Body of pancreas (tissue), 4 donors: ENCODE measurements at regions not wholly inside any gene's neighbourhood (a gene's known extent, or its start where the extent isn't known, plus 50 kb on each side); places are given as distances from the start of the nearest gene placed in this dataset.

Experiments used
- ATAC-seq: fragments of 150-250 bp; one replicate; pipeline ENCODE4 v1.9.1; 2016
- DNase-seq, 4 donors: peaks; one replicate each; pipeline ENCODE4 v3.0.0-alpha.2; 2019
- H3K27ac ChIP-seq, 4 donors: fragments of 200-600 bp; sonication (generic); 1 replicate in 3 of 4; 2 replicates in 1 of 4; pipeline versions ENCODE4 v1.5.1 to v1.6.1; 2016 to 2019; ENCODE audit warnings: mild to moderate bottlenecking in 1 of 4, mixed read lengths in 1 of 4, moderate library complexity in 1 of 4
- H3K27me3 ChIP-seq, 2 donors: fragments of 200-600 bp; sonication (generic); one replicate each; pipeline ENCODE4 v1.6.0; 2016; ENCODE audit warnings: mild to moderate bottlenecking in 1 of 2
- H3K36me3 ChIP-seq, 2 donors: fragments of 200-600 bp; sonication (generic); replicated peaks in 1 of 2; 2 replicates each; pipeline ENCODE4 v1.5.1; 2016; ENCODE audit warnings: low read depth in 2 of 2; ENCODE audit not compliant: insufficient read depth in 1 of 2
- H3K4me1 ChIP-seq: fragments of 200-600 bp; sonication (generic); one replicate; pipeline ENCODE4 v1.6.0; 2016
- H3K4me3 ChIP-seq, 2 donors: fragments of 200-600 bp; sonication (generic); 1 replicate in 1 of 2; 2 replicates in 1 of 2; pipeline ENCODE4 v1.5.1; 2016 to 2019
- H3K9me3 ChIP-seq, 3 donors: fragments of 200-600 bp; sonication (generic); 1 replicate in 2 of 3; 2 replicates in 1 of 3; pipeline ENCODE4 v1.5.1; 2016
- POLR2A ChIP-seq, 3 donors: fragments of 450-650 bp; IDR thresholded peaks; one replicate each; pipeline ENCODE4 v1.6.1; 2016; ENCODE audit warnings: antibody characterized with exemption in 3 of 3, mild to moderate bottlenecking in 2 of 3
- WGBS, 2 donors: methylation state at CpG; one replicate each; pipeline ENCODE4 v1.1.5; 2017; 5-methylcytosine and 5-hydroxymethylcytosine counted together
- intact Hi-C: fragments of 100-400 bp; cut with DNase I; formaldehyde crosslinking; loops from one replicate; pipeline ENCODE4 v1.15.1; 2023
- TF ChIP-seq, protein P1 (sequence below), 7 experiments: fragments of 450-650 bp in 4 of 7; fragments of 200-600 bp in 3 of 7; sonication (generic) in 3 of 7; IDR thresholded peaks; one replicate each; pipeline ENCODE4 v1.5.1; 2016 to 2019; ENCODE audit warnings: antibody characterized with exemption in 7 of 7

- ATAC-seq (peak; percentile 41), DNase-seq (no peak)
- TF ChIP-seq, protein P1, sequence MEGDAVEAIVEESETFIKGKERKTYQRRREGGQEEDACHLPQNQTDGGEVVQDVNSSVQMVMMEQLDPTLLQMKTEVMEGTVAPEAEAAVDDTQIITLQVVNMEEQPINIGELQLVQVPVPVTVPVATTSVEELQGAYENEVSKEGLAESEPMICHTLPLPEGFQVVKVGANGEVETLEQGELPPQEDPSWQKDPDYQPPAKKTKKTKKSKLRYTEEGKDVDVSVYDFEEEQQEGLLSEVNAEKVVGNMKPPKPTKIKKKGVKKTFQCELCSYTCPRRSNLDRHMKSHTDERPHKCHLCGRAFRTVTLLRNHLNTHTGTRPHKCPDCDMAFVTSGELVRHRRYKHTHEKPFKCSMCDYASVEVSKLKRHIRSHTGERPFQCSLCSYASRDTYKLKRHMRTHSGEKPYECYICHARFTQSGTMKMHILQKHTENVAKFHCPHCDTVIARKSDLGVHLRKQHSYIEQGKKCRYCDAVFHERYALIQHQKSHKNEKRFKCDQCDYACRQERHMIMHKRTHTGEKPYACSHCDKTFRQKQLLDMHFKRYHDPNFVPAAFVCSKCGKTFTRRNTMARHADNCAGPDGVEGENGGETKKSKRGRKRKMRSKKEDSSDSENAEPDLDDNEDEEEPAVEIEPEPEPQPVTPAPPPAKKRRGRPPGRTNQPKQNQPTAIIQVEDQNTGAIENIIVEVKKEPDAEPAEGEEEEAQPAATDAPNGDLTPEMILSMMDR (IDR thresholded peaks at IDR 0.05) = no peak
- no peak for TF ChIP-seq POLR2A (IDR thresholded peaks at IDR 0.05)
- H3K27ac ChIP-seq = peak overlapping the region in 2 of 4 donors; percentile 48 to 52
- no peak overlapping the region for H3K4me3 ChIP-seq
- intact Hi-C loops = no loop called here
- H3K4me1 ChIP-seq = peaks cover 35% of the 10 kb centered on the region
- 39 to 50% methylated on average over 1 of the region's 1 CpG for WGBS, 2 donors
- no peaks in the 10 kb centered on the region for H3K27me3 ChIP-seq
- no peaks in the 10 kb centered on the region for H3K9me3 ChIP-seq
- H3K36me3 ChIP-seq = no peaks in the 10 kb centered on the region
These were observed 50.8 kb upstream of the PRSS1 start for GRCh38 chr7:142698429-142698828.

DNA sequence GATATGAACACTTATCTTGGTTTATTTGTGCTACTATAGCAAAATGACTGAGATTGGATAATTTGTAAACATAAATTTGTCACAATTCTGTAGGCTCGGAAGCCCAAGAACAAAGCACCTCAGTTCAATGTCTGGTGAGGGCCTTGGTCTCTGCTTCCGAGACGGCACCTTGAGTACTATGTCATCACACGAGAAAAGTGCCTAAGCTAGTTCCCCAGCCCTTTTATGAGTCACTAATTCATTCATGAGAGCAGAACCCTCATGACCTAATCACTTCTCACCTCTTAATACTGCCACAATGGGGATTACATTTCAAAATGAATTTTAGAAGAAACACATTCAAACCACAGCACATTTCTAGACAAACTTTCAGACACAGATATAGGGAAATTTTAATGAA lies 52.0 kb upstream of the PRSS1 start:
- peak in 1 of 4 donors; percentile 26 for DNase-seq
- WGBS, 2 donors = 26 to 40% methylated on average over 4 of the region's 4 CpGs
- peak; percentile 77 for ATAC-seq
- Histone ChIP-seq H3K27ac (peak overlapping the region in 2 of 4 donors; percentile 22 to 48), H3K4me1 (peaks cover 45% of the 10 kb centered on the region), H3K27me3 (no peaks in the 10 kb centered on the region), H3K36me3 (no peaks in the 10 kb centered on the region), H3K4me3 (no peak overlapping the region), H3K9me3 (no peaks in the 10 kb centered on the region)
- TF ChIP-seq, protein P1 (IDR thresholded peaks at IDR 0.05) = no peak
- no peak for TF ChIP-seq POLR2A (IDR thresholded peaks at IDR 0.05)
- intact Hi-C loops = no loop called here

DNA sequence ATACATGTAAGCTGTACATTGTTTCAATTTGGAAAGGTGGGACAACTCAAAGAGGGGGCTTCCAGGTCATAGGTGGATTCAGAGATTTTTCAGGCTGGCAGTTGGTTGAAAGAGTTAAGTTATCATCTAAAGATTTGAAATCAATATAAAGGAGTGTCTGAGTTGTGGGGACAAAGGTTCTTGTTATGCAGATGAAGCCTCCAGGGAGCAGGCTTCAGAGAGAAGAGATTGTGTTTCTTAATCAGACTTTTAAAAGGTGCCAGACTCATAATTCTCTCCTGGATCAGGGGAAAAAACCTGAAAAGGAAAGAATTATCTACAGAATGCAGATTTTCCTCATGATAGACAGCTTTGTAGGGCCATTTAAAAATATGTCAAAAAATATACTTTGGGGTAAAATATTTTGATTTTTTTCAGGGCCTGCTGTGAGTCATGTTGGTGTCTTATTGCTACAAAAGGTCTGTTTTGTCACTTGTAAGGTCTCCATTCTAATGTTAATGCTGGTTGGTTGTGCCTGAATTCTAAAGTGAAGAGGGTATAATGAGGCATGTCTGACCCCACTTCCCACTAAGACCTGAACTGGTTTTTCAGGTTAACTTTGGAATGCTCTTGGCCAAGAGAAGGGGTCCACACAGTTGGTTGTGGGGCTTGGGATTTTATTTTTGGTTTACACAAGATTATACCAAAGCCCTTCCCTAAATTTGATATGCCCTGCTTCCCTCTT lies 52.7 kb upstream of the PRSS1 start:
- Histone ChIP-seq H3K27me3 (no peaks in the 10 kb centered on the region), H3K27ac (peak overlapping the region in 2 of 4 donors; percentile 22 to 48), H3K9me3 (no peaks in the 10 kb centered on the region), H3K4me1 (peaks cover 48% of the 10 kb centered on the region), H3K4me3 (no peak overlapping the region), H3K36me3 (no peaks in the 10 kb centered on the region)
- TF ChIP-seq, protein P1 (IDR thresholded peaks at IDR 0.05) = no peak
- no peak for TF ChIP-seq POLR2A (IDR thresholded peaks at IDR 0.05)
- intact Hi-C loops = no loop called here
- no peak for ATAC-seq
- no peak for DNase-seq

DNA sequence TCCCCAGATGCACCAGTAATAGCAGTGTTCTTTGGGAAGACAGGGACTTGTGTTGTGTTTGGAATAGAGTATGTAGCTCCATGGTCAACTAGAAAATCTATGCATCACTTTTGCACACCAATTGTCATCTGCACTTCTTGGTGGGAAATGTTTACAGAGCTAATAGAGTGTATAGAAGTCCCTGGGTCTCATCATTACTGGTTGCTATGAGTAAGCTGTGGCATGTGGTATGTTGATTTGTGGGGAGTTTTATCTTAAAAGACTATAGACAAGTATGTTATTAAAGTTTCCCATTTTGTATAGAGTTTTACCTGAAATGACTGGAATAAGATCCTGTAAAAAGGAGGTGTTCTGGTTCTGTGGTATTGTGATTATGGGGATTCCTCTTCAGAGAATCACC lies 55.4 kb upstream of the PRSS1 start:
- intact Hi-C loops = no loop called here
- Histone ChIP-seq H3K4me3 (no peak overlapping the region), H3K36me3 (no peaks in the 10 kb centered on the region), H3K27ac (peak overlapping the region in 1 of 4 donors; percentile 6), H3K9me3 (no peaks in the 10 kb centered on the region), H3K27me3 (no peaks in the 10 kb centered on the region), H3K4me1 (peaks cover 62% of the 10 kb centered on the region)
- no peak for DNase-seq
- TF ChIP-seq POLR2A (IDR thresholded peaks at IDR 0.05) = no peak
- TF ChIP-seq, protein P1 (IDR thresholded peaks at IDR 0.05) = no peak
- ATAC-seq = no peak

DNA sequence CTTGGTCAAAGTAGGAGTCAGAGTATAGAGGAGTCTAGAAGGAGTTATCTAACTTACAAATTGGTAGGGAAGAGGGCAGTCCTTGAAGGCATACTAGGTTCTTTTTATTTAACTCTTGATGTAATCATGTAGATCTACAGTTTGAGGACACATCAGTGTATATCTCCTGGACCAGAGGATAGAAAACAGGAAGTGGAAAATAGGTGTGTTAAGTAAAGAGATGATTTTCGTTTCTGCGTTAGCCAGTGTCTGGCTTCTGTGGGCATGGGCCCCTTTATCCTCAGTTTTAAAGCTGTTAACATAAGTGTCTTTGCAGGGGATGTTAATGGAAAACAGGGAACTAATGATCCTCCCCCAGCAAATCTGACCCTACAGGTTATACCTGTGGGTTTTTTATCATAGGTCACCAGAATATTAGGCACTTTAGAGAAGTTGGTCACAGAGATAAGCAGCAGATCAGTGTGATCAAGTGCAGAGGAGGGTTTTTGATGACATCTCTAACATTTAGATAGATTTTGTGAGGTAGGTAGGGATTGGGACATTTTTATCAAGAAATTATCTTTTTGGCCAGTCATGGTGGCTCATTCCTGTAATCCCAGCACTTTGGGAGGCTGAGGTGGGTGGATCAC lies 58.6 kb upstream of the PRSS1 start:
- Histone ChIP-seq H3K27ac (no peak overlapping the region), H3K9me3 (no peaks in the 10 kb centered on the region), H3K36me3 (no peaks in the 10 kb centered on the region), H3K27me3 (no peaks in the 10 kb centered on the region), H3K4me3 (no peak overlapping the region), H3K4me1 (peaks cover 39% of the 10 kb centered on the region)
- intact Hi-C loops = no loop called here
- DNase-seq = no peak
- no peak for TF ChIP-seq POLR2A (IDR thresholded peaks at IDR 0.05)
- TF ChIP-seq, protein P1 (IDR thresholded peaks at IDR 0.05) = no peak
- 61 to 69% methylated on average over 2 of the region's 2 CpGs for WGBS, 2 donors
- ATAC-seq = no peak
